Lung (tissue), 11 donors: ENCODE measurements at regions not wholly inside any gene's neighbourhood (a gene's known extent, or its start where the extent isn't known, plus 50 kb on each side); places are given as distances from the start of the nearest gene placed in this dataset.

Source experiments
- ATAC-seq: fragments of 200-7000 bp; cut with Tn5 transposase; one replicate; pipeline ENCODE4 v1.9.1; 2020; ENCODE audit warnings: moderate number of reproducible peaks; ENCODE audit not compliant: insufficient read depth, low FRiP score
- DNase-seq, 3 donors: peaks; one replicate each; pipeline ENCODE4 v3.0.0-alpha.2; 2013 to 2017
- H3K27ac ChIP-seq, 2 donors: one replicate each; pipeline ENCODE4 v1.5.1; 2013; ENCODE audit warnings: mild to moderate bottlenecking in 2 of 2, moderate library complexity in 2 of 2, control low read depth in 1 of 2, inconsistent platforms in 1 of 2, low read depth in 1 of 2, low read length in 1 of 2
- H3K27me3 ChIP-seq, 3 donors: one replicate each; pipeline ENCODE4 v1.5.1; 2013; ENCODE audit warnings: low read length in 2 of 3; ENCODE audit not compliant: control insufficient read depth in 3 of 3, insufficient read depth in 3 of 3
- H3K36me3 ChIP-seq, 4 donors: one replicate each; pipeline ENCODE4 v1.5.1; 2013; ENCODE audit warnings: low read length in 4 of 4, mild to moderate bottlenecking in 1 of 4, moderate library complexity in 1 of 4; ENCODE audit not compliant: control insufficient read depth in 4 of 4, insufficient read depth in 4 of 4
- H3K4me1 ChIP-seq, 5 donors: one replicate each; pipeline ENCODE4 v1.5.1; 2013; ENCODE audit warnings: low read length in 5 of 5, mild to moderate bottlenecking in 2 of 5, moderate library complexity in 1 of 5; ENCODE audit not compliant: control insufficient read depth in 5 of 5, insufficient read depth in 5 of 5
- H3K4me3 ChIP-seq: one replicate; pipeline ENCODE4 v1.5.1; 2013; ENCODE audit warnings: mild to moderate bottlenecking, control low read depth, moderate library complexity
- H3K9ac ChIP-seq, 2 donors: one replicate each; pipeline ENCODE4 v1.5.1; 2013; ENCODE audit warnings: low read length in 2 of 2, control low read depth in 1 of 2; ENCODE audit not compliant: insufficient read depth in 1 of 2
- H3K9me3 ChIP-seq, 4 donors: one replicate each; pipeline ENCODE4 v1.5.1; 2013; ENCODE audit warnings: low read length in 3 of 4, mild to moderate bottlenecking in 1 of 4, moderate library complexity in 1 of 4; ENCODE audit not compliant: control insufficient read depth in 4 of 4, insufficient read depth in 3 of 4
- WGBS, 2 donors: extraction: QIAGEN DNeasy Blood & Tissue Kit; methylation state at CpG; one replicate each; pipeline ENCODE4 v1.1.7; 2013; 5-methylcytosine and 5-hydroxymethylcytosine counted together
- TF ChIP-seq, protein P1 (sequence below): IDR thresholded peaks from 2 replicates; pipeline ENCODE4 v1.5.1; 2012; ENCODE audit warnings: mild to moderate bottlenecking; ENCODE audit errors: control extremely low read depth, extremely low read depth
- donor health status: control.
- donor health status: control.
- donor health status: Bipolar disorder and iron deficiency.
- donor health status: healthy.
- donor health status: DM: yes; HTN: yes; CAD: no.

DNA sequence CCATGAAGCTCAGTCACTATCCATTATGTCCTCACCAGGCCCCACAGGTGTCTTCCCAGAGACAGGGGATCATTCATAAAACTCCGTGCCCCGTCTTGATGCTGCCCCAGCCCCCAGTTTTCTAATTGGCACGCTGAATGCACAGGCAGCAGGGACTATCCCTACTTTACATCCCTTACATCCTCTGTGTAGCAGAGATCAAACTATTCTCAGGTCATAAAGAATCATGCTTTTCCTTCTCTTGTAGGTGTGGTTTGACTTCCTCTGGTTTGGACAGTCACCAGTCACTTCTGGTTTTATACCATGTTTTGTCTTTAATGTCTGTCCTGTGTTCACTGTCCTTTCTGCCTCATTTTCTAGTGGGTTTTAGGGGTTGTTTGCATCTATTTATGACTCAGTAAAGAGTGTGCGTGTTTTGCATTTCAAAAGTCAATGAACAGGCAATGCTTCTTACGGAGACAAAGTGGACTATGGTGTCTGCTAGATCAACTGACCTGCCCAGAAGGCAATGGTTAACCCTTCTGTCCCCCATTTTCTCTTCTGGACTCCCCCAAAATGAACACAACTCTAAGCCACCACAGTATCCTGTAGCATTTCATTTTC lies 140.4 kb upstream of the NPVF start:
- TF ChIP-seq, protein P1, sequence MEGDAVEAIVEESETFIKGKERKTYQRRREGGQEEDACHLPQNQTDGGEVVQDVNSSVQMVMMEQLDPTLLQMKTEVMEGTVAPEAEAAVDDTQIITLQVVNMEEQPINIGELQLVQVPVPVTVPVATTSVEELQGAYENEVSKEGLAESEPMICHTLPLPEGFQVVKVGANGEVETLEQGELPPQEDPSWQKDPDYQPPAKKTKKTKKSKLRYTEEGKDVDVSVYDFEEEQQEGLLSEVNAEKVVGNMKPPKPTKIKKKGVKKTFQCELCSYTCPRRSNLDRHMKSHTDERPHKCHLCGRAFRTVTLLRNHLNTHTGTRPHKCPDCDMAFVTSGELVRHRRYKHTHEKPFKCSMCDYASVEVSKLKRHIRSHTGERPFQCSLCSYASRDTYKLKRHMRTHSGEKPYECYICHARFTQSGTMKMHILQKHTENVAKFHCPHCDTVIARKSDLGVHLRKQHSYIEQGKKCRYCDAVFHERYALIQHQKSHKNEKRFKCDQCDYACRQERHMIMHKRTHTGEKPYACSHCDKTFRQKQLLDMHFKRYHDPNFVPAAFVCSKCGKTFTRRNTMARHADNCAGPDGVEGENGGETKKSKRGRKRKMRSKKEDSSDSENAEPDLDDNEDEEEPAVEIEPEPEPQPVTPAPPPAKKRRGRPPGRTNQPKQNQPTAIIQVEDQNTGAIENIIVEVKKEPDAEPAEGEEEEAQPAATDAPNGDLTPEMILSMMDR, result no peak
- no peak overlapping the region for H3K9ac ChIP-seq
- ATAC-seq (no peak), DNase-seq (no peak)
- H3K27me3 ChIP-seq, result no peaks in the 10 kb centered on the region
- no peaks in the 10 kb centered on the region for H3K36me3 ChIP-seq
- H3K9me3 ChIP-seq, result peaks cover 0 to 13% (median under 1%) of the 10 kb centered on the region in 4 donors
- H3K4me3 ChIP-seq, result no peak overlapping the region
- peaks cover 0 to 6% (median 0%) of the 10 kb centered on the region in 5 donors for H3K4me1 ChIP-seq
- 93 to 97% methylated on average over 5 of the region's 5 CpGs for WGBS, 2 donors
- no peak overlapping the region for H3K27ac ChIP-seq

DNA sequence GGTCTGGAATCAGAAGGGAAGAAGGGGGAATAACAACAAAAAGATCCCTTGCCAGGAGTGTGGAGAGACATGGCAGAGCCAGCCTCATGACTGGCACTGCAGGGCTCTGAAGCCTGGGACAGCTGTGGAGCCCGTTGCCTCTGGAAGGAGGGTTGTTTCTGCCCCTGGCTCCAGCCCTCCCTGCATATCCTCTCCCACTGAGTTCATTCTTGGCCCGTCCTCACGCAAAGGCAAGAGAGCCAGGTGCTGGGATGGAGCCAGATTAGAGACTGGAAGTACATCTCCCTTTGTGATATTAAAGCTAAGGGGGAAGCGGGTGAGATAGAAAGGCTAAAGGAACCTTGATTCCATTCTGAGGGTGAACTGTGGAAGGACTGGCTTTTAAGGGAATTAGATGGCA lies 141.5 kb upstream of the NPVF start:
- H3K36me3 ChIP-seq, result no peaks in the 10 kb centered on the region
- H3K4me3 ChIP-seq, result no peak overlapping the region
- DNase-seq, result peak in 1 of 3 donors; percentile 37
- H3K4me1 ChIP-seq, result peaks cover 0 to 6% (median 0%) of the 10 kb centered on the region in 5 donors
- ATAC-seq, result no peak
- no peak overlapping the region for H3K27ac ChIP-seq
- TF ChIP-seq, protein P1, result no peak
- no peak overlapping the region for H3K9ac ChIP-seq
- WGBS, 2 donors, result 70 to 80% methylated on average over 4 of the region's 4 CpGs
- peaks cover 0 to 13% (median under 1%) of the 10 kb centered on the region in 4 donors for H3K9me3 ChIP-seq
- no peaks in the 10 kb centered on the region for H3K27me3 ChIP-seq

DNA sequence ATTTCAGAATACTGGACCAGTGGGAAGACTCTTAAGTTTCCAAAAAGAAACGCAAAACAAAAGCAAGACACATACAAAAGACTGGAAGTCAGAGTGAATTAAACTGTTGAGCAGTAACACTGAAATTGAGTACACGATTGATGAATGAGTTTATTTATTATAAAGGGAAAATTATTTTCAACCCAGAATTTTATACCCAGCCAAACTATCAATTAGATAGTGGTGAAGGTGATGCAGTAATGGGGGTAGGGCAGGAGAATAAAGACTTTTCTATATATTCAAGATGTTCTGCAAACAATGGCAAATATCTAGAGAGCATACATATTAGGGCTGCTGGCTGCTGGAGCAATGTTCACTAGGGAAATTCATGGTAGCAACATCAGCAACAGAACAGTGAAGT lies 143.7 kb upstream of the NPVF start:
- no peak overlapping the region for H3K4me3 ChIP-seq
- 94% methylated on average over 2 of the region's 2 CpGs for WGBS, 2 donors
- TF ChIP-seq, protein P1, result no peak
- H3K9me3 ChIP-seq, result peaks cover 0 to 13% (median under 1%) of the 10 kb centered on the region in 4 donors
- no peaks in the 10 kb centered on the region for H3K27me3 ChIP-seq
- H3K36me3 ChIP-seq, result no peaks in the 10 kb centered on the region
- H3K27ac ChIP-seq, result no peak overlapping the region
- no peak for ATAC-seq
- no peak overlapping the region for H3K9ac ChIP-seq
- H3K4me1 ChIP-seq, result peaks cover 0 to 17% (median 0%) of the 10 kb centered on the region in 5 donors
- DNase-seq, result no peak
